Choroid plexus epithelial cell (primary cell): ENCODE measurements at regions not wholly inside any gene's neighbourhood (a gene's known extent, or its start where the extent isn't known, plus 50 kb on each side); places are given as distances from the start of the nearest gene placed in this dataset.

Experiments
- DNase-seq: peaks from one replicate; pipeline ENCODE4 v3.0.0-alpha.2; 2010; ENCODE audit warnings: low read depth
- H3K4me3 ChIP-seq: 2 replicates; pipeline ENCODE4 v1.5.1; 2011; ENCODE audit warnings: low read depth, mild to moderate bottlenecking, control low read depth, low read length, moderate library complexity
- CTCF ChIP-seq: conservative IDR thresholded peaks from 2 replicates; pipeline ENCODE4 v1.5.1; 2011; ENCODE audit warnings: low read depth, mild to moderate bottlenecking, control low read depth, inconsistent platforms, low read length, moderate library complexity

GRCh38 chr5:51188001-51188591 is 195.2 kb upstream of the ISL1 start:
- DNase-seq = no peak
- no peak overlapping the region for H3K4me3 ChIP-seq
- TF ChIP-seq CTCF = no peak

- no peak for TF ChIP-seq CTCF
- no peak overlapping the region for H3K4me3 ChIP-seq
- no peak for DNase-seq
These were observed 188.6 kb upstream of the ISL1 start for GRCh38 chr5:51194671-51195070.

GRCh38 chr5:51201024-51201423 is 182.2 kb upstream of the ISL1 start:
- DNase-seq = no peak
- TF ChIP-seq CTCF = no peak
- no peak overlapping the region for H3K4me3 ChIP-seq

DNA sequence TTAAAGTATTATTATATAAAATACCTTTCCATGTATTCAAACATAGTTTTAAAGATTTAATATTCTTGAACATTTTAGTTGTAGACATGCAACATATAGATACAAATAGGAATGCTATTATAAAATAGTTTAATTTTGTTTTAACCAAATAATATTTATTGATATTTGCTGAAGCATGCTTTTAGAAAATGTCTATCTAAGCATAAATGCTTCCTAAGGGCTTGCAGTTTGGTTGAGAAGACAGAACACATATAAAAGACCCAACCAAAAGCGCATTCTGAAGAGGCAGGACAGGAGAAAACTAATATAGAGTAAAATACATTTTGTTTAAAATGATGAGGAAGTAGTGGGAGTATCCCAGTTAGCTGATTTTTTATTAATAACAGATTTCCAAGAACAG is 181.5 kb upstream of the ISL1 start:
- no peak for TF ChIP-seq CTCF
- no peak for DNase-seq
- no peak overlapping the region for H3K4me3 ChIP-seq

DNA sequence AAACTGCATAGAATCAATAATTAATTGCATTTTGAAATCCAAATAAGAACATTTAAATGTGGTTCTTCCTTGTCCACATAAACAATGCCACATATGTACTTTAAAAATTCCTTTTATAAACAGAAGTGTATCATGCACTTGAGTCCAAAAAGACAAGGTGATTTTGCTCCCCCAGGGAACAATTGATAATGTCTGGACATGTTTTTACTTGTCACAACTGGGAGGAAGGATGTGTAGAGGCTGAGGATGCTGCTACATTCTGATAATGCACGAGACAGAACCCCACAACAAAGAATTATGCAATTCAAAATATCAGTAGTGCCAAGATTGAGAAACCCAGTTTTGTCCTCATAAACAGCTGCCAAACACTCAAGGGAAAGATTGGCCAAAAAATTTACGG is 181.1 kb upstream of the ISL1 start:
- no peak overlapping the region for H3K4me3 ChIP-seq
- no peak for TF ChIP-seq CTCF

DNA sequence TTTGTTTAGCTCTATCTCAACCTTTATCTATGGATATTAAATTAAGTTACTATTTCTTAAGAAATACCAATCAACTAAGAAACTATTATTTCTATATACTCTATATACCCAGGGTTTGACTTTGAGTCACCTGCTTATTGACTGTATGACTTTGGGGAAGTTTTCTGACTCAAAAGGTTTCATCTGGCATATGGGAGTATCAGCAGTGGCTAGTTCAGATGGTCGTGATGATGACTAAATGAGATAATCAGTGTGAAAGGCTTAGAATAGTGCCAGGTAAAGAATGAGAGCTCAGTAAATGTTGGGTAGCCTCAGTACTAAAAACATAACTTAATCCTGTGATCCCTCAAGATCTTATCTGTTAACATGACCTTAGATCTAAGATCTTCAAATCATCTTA is 179.7 kb upstream of the ISL1 start:
- no peak for TF ChIP-seq CTCF
- no peak for DNase-seq
- no peak overlapping the region for H3K4me3 ChIP-seq

More for the DNA sequence above, 181.1 kb upstream of the ISL1 start:
- DNase-seq = no peak

GRCh38 chr5:51208296-51208695 is 175.0 kb upstream of the ISL1 start:
- TF ChIP-seq CTCF = no peak
- no peak overlapping the region for H3K4me3 ChIP-seq
- no peak for DNase-seq
